ELF-1 (cell line): ENCODE measurements at regions not wholly inside any gene's neighbourhood (a gene's known extent, or its start where the extent isn't known, plus 50 kb on each side); places are given as distances from the start of the nearest gene placed in this dataset.

Experiments used
- DNase-seq: peaks from one replicate; pipeline ENCODE4 v3.0.0-alpha.2; 2016; ENCODE audit warnings: low read depth, low spot score

DNA sequence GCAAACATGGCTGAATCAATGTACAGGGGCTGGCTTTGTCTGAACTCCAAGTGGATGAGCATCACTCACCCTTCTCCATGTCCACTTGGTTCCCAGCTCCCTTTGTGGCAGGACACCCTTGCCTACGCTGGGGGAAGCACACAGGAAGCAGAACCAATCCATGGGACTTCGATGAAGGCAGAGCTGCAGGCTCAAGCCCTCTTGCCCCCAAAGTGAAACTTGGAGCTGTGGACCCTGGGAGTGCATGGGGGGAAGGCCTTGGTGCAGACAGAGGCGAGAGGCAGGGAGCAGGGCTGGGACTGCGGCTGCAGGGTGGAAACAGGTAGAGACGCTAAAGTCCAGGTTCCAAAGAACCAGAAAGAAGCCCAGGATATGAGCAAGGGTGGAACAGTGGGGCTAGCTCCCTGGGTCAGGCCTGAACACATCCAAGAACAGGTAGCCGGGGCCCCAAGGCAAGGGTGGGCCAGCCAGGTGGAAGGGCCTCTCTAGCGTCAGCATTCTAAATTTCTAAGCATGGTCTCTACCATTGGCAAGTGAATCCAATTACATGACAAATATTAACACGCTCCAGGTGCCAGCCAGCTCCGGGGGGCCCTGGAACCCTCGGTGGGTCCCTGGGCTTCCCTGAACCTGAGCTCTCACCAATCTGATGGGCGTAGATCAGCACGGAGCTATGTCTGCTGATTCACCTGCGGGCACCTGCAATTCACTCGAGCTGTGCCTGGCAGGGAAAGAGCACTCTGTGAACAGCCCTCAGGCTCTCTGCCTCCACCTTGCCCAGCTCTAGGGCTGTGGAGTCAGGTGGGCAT is 532.8 kb downstream of the BRD1 start:
- DNase-seq, result no peak

DNA sequence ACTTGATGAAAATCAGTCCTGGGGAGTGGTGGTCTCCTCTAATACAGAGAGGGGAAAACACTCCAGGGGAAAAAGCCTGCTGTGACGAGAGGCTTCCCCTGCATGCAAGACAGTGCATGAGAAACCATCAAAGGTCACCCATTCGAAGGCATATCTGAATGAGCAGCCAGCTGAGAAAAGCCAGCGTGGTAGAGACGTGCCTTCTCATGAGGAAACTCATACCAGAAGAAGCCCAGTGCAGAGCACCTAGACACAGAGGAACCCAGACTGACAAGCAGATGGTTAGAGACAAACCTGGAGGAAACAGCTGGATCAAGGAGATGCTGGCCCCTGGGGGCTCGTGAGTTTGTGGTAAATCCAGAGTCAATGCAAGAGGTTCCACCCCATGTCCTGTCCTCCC is 534.8 kb downstream of the BRD1 start:
- no peak for DNase-seq

DNA sequence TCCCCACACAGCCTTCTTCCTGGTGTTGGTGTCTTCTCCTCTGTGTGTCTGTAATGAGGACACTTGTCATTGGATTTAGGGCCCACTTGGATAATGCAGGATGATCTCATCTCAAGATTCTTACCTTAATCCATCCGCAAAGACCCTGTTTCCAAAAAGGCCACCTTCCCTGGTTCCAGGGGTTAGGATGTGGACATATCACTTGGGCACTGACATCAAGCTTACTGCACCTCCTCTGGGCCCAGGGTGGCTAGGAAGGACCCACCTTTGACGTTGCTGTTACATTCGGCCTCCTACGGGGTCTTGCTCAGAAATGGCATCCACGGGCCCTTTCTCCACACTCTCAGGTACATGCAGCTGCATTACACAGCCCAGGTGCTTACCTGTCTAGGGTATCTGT is 535.9 kb downstream of the BRD1 start:
- no peak for DNase-seq

DNA sequence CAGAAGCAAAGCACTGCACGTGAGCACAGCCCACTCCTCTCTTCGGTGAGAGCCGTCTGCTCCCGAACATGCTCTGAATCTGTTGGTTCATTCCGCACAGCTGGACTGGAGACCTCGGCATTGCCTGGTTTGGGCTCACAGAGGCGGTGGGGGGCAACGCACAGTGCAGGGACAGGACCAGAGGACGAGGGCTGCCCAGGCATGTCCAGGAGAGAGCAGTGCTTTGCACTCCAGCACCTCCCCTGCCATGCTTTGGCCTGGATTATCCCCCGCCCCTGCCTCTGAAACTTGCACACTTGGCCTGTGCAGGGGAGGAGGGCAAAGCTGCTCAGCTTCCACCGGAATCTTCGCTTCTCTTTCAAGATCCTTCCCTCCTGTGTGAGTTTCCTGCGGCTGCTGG is 536.5 kb downstream of the BRD1 start:
- no peak for DNase-seq

DNA sequence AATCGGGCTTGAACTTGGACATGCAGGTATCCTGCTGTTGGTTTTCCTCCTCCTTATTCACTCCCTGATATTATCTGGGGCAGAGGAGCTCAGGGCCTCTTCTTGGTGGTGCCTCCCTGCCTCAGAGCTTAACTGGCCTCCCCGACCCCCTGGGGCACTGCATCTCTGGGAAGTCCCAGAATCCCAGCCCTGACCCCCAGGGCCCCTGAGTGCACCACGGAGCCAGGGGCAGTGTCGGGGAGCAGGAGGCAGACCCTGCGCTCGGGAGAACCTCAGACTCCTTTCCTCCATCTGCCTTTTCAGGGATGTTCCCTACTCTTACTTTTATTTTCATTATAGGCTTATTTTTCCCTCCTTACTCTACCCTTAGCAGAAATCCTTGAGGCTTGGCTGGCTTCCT is 537.0 kb downstream of the BRD1 start:
- DNase-seq, result no peak

DNA sequence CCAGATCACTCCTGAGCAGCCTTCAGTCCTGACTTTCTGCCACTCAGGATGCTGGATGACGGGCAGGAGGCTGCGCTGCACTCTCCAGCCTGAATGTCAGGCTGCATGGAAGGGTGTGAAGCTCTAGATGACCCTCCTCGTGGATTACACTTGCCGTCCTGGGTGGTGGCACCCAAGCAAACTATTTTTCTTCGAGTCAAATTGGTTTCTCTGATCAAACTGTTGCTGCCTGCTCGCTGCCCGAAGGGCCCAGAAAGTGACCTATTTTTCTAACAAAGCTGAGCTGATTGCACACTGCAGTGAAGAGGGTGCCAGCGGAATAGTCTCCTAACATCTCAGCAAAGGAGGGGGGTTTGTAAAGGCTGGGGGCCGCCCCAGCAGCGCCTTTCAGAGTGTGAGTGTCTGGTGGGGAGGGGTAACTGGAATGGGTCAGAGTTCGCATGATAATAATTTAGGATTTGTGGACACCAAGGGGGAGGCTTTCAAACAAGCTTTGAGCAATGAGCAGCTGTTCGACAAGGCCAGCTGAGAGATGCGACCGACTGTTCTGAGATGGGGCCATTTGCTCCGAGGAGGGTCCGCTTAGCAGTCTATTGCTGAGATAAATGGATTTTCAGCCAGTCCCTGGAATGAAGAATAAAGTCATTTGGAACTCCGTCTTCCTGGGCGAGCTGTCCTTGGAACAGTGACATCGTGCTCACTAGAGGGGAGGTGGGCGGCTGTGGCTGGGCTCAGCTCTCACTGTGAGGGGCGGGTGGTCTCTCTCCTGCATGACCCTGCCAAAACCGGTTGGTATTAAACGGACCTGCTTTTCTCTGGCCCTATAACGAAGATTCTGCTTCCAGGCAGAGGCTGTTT is 537.6 kb downstream of the BRD1 start:
- DNase-seq, result no peak

DNA sequence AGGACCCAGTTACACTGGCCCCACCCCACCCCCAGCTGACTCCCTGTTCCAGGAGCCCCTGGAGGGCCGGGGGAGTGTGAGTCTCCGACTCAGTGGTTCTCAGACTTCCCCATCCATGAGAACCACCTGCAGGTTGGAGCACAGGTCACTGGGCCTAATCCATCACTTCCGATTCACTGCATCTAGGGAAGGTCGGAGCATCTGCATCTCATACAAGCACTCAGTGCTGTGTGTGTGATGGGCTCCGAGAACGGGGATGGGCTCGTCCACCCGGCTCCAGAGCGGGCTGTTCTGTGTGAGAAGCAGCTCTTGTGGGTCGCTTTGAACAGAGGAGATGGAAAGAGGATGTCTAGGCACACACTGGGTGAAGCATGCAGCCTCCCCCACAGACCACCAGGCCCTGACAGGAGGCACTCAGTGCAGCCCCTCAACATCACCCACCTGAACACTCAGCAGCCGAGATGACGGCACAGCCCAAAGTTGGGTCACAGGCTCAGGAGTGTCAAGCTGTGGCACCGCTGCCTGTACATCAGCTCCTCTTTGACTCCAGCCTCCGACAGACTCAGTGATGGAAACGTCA is 541.4 kb downstream of the BRD1 start:
- DNase-seq, result no peak

DNA sequence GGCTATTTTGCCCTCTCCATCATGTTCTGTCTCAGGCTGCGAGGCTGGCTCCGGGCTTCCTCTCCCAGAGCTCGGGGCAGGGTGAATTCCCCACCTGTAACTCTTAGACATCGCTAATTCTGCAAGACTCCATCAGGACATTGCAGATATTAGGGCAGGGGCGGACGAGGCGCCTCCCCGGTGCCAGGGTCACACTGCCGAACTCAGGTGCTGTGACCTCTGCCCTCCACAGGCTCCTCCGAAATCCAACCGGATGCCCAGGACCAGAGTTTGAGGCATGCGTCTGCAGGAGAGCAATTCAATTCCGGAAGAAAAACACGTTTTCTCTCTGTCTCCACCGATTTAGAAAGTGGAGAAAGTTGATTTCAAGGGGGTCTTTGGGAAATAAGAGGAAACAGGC is 542.7 kb downstream of the BRD1 start:
- DNase-seq, result no peak

DNA sequence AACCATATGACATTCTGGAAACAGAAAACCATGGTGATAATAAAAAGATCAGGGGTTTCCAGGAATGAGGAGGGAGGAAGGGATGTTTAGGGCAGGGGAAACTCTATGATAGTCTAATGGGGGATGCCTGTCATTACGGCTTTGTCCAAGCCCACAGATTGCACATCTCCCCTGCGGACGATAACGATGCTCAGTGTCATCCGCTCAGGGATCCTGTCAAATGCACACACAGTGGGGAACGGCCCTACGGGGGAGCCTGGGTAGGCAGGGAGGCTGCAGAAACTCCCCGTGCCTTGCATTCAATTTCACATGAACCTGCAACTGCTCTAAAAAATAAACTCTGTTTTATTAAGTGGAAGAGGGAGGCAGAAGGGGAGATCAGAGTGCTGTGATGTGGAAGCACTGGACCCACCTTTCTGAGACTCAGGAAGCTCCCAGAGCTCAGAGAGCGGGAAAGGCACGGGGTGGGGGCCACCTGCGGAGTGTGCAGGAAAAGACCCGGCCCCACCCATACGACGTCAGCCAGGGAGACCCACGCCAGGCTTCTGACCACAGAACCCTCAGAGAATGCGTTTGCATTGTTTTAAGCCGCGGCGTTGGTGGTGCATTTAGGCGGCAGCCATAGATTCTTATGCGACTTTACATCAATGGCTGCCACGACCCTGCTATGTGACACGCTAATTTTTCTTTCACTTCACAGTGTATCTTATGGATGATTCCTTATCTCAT is 543.5 kb downstream of the BRD1 start:
- DNase-seq, result no peak

DNA sequence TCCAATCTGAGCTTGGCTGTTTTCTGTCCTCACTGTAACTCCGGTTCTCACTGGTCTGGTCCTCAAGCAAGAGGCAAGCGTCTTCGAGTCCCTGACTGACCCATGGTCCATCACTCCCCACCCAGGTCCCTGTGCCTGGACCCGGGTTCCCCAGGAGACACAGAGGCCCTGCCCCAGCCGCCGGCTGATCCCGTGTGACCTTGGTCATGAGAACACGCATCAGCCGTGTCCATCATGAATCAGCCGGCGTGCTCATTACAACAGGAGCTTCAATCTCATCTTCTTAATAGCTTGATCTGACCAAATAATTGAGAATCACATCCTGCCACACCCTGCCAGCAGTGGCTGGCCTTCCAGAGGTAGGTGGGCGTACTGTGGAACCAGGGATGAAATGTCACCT is 545.1 kb downstream of the BRD1 start:
- no peak for DNase-seq

DNA sequence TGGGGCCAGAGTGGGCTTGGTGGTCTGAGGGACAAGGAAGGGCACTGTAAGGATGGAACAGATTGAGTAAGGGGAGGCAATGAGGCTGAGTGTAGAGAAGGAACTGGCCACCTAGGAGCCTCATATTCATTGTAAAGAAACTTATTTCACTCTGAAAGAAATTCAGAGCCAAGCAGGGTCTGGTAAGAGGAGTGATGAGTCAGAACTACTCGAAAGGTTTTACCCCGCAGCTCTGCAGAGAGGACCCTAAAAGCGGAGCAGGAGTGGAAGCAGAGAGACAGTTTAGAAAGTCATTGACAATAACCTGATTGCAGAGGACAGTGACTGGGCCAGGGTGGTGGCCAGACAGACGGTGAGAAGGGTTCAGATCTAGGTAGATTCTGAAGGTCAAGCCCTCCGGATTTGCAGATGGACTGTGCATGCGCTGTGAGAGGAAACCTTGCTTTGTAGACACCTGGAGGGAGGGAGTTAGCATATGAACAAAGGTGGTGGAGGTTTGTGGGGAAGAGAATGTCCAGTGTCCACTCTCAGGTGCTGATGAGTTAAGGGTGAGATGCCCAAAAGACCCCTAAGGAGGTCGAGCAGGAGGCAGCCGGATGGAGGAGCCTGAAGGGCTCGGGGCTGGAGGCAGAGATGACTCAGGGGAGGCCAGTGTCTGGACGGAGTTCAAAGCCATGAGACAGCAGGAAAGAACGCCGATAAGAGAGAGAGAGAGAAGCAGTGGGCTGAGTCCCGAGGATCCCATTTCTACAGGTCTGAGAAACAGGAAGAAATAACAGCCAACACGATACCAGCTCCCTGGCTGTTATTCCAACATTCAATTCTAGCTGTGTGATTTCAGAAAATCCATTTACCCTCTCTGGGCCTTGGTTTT is 546.0 kb downstream of the BRD1 start:
- no peak for DNase-seq

DNA sequence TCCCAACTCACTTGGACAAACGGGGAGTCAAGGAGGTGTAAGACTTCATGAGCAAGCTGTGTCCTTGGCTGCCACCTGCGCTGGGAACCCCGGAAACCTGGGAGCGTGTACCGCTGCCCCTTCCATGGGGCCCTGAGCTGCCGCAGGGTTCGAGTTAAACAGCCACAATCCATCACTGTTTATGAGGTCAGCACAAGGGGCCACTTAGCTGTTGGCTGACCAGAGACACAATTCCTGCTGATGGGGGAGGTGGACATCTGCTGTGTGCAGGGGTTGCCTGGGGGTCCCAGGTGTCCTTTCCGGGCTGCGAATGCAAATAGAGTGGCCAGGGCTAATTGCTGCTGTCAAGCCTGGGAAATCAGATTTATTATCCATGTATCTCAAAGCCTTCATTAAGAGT is 549.3 kb downstream of the BRD1 start:
- no peak for DNase-seq

DNA sequence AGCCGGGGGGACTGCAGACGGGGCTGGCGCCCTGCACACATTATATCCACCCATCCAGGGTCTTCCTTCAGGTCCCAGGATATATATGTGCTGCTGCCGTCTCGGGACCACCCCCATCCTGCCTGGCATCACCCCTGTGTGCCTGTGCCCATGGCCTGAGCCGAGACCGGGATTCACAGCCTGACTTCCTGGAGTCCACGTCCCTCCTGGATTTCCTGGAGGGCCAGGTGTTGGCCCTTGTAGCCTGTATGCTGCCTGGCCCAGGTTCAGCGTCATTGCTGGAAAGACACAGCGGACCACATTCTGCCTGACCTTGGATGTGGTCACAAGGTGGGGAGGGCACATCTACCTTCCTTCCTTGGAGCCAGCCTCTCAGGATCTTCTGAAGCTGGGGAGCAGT is 551.1 kb downstream of the BRD1 start:
- no peak for DNase-seq

DNA sequence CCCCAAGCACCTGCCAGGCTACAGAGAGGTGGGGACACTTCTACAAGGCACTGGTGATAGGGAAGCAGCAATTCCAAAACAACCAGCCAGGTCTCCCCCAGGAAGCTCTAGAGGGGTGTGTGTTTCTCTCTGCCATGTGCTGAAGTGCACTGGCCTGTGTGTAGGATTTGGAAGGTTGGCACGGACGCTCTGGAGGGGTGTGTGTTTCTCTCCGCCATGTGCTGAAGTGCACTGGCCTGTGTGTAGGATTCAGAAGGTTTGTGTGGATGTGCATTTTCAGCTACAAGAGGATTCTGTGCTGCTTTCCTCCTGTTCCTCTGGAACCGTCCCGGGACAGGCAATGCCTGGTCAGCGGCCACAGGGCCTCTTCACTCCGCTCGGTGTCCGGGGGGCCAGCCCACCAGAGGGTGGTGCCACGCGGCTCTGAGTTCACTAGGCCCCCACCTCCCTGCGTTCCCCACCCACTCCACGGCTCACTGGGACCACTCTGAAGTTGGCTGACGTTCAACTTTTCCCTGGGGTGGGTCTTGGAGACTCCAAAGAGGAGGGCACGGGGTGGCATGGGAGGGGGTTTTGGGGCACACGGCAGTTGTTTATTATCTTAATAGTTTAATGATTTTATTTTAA is 552.8 kb downstream of the BRD1 start:
- no peak for DNase-seq

DNA sequence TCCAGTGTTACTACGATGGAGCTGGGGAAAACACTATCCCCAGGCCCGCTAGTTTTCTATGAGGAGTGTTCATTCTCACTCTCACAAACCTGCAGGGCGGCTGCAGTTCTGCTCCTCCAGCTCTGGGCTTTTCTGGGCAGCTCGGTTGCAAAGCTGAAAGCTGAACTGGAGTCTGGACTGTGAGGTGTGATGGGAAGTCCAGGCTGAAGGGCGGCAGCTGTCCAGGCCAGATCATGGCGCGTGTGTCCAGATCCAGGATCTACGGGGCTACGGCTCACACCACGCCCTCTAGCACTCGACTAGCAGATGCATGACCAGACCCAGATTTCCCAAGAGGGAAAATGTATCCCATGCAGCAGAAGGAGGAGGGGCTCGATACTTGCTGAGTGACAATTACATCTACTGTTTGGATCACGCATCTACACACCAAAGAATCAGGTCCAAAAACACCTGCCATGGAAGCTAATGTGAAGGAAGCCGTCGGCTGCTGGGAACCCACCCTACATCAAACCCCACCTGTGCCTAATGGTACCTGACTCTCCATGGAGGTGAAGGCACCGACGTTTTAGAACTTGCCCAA is 555.0 kb downstream of the BRD1 start:
- no peak for DNase-seq

DNA sequence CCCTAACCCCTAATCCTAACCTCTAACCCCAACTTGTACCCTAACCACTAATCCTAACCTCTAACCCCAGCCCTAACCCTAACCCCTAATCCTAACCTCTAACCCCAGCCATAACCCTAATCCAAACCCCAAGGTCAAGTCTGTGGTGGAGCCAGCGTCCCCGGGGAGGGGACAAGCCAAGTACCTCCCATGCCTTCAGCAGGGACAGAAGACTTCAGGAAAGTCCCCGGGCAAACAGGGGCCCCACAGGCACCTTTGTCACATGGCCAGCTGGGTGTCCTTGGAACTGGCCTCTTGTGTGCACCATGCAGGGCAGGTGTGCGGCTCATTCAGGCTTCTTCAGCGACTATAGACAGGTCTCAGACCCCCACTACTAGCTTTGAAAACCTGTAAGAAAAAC is 555.8 kb downstream of the BRD1 start:
- DNase-seq, result no peak

DNA sequence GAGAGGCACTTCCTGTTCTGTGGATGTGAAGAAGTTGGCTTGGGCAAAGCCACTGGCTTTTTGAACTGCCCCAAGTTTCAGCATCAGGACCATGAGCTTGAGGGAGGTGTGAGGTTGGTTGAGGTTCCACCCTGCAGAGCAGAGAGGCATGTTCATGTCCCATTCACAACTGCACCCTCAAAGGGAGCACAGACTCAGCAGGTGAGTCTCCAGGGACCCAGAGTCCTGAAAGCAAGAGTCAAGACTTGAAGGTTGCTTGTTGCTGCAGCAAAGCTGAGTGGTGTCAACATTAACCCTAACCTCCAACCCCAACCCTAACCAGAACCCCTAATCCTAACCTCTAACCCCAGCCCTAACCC is 556.3 kb downstream of the BRD1 start:
- no peak for DNase-seq

DNA sequence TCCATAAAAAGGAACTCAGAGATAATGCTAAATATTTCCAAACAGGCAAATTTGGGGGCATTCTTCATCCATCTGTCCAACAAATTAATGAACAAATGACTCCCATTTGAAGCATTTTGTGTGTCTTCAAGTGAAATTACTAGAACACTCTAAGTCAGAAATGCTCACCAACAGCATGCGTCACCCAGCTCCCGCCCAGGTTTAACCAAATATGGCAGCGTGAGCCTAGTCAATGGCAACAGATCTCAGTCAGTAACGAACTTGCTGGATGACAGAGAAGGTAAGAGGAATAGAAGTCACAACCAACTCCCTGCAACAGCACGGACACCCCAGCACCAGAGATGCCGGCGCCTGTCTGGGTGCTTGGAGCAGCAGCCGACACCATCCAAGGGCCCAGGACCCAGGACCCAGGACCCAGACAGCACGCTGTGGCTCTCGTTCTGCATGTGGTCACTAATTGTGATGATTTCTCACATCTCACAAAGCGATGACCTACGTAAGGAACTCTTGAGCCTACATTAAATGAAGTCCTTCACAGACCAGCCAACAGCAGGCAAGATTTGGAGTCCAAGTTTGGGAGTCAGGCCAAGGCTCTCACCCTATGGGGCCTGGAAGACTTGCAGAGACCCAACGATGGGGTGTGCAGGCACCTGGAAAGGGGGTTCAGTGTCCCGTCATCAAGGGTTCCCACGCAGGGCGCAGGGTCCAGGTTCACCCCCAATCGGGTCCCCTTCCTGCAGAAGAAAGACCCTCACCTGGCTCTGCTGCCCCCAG is 556.9 kb downstream of the BRD1 start:
- no peak for DNase-seq

DNA sequence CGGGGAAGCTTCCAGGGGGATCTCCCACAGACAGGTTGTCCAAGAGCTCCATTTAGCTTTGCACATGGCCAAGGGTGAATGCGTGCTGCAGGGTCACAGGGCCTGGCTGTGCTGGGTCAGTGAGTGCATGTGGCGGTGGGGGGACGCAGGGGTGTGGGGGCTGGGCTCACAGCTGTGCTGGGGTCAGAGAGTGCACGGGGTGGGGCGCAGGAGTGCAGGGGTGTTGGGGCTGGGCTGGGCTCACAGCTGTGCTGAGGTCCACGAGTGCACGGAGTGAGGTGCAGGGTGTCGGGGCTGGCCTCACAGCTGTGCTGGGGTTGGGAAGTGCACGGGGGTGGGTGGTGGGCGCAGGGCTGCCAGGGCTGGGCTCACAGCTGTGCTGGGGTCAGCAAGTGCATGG is 557.7 kb downstream of the BRD1 start:
- no peak for DNase-seq

DNA sequence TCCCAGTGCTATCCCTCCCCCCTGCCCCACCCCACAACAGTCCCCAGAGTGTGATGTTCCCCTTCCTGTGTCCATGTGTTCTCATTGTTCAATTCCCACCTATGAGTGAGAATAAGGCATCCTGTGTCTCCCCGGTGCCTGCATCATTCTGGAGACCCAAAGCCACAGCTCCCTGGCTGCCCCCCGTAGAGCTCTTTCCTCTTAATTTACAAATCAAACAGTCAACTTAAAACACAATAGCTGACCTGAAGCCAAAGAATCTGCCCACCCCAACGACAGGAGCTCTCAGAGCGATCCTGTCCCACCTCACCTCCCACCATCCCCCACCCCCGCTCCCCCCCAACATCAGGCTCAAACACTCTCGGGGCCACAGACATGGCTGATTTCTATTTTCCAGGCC is 558.3 kb downstream of the BRD1 start:
- DNase-seq, result peak; percentile 48
